ENCODE measurements at regions not wholly inside any gene's neighbourhood (a gene's known extent, or its start where the extent isn't known, plus 50 kb on each side); places are given as distances from the start of the nearest gene placed in this dataset.

DNA sequence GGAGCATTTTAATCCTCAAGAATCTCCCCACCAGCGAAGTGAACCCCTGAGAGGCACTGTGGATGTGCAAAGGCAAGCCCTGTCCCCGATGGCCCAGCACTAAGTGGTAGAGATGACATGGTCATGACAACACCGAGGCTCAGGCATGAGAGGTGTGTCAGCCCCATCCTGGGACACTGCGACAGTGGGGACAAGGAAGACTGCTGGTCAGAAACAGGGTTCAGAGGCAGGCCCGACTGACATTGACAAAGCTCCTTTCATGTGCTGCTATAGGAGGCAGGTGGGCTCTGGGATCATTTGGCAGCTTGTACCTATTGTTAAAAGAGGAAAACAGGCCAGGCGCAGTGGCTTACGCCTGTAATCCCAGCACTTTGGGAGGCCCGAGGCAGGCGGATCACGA, 54.3 kb upstream of the MYEOV start:
- Histone ChIP-seq H3K4me3 (ENCODE audit: low read length) (no peak overlapping the region), H4K20me1 (ENCODE audit: insufficient read depth, low read length) (no peaks in the 10 kb centered on the region), H3K27ac (ENCODE audit: low read length) (no peak overlapping the region), H3K79me2 (ENCODE audit: low read length) (no peaks in the 10 kb centered on the region), H3K4me1 (ENCODE audit: low read length) (peaks cover 16% of the 10 kb centered on the region), H2AFZ (ENCODE audit: low read depth, low read length) (no peak overlapping the region), H3K9me3 (ENCODE audit: insufficient read depth, low read length) (no peaks in the 10 kb centered on the region), H3K9ac (ENCODE audit: low read length) (no peak overlapping the region), H3K4me2 (ENCODE audit: low read length) (no peak overlapping the region), H3K27me3 (ENCODE audit: low read depth, low read length) (no peaks in the 10 kb centered on the region), H3K36me3 (replicated peaks; ENCODE audit: low read depth, low read length) (no peaks in the 10 kb centered on the region)
- TF ChIP-seq, protein P1, sequence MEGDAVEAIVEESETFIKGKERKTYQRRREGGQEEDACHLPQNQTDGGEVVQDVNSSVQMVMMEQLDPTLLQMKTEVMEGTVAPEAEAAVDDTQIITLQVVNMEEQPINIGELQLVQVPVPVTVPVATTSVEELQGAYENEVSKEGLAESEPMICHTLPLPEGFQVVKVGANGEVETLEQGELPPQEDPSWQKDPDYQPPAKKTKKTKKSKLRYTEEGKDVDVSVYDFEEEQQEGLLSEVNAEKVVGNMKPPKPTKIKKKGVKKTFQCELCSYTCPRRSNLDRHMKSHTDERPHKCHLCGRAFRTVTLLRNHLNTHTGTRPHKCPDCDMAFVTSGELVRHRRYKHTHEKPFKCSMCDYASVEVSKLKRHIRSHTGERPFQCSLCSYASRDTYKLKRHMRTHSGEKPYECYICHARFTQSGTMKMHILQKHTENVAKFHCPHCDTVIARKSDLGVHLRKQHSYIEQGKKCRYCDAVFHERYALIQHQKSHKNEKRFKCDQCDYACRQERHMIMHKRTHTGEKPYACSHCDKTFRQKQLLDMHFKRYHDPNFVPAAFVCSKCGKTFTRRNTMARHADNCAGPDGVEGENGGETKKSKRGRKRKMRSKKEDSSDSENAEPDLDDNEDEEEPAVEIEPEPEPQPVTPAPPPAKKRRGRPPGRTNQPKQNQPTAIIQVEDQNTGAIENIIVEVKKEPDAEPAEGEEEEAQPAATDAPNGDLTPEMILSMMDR (IDR thresholded peaks at IDR 0.05; ENCODE audit: low read depth, low read length) = no peak
- no peak for TF ChIP-seq EZH2phosphoT487 (IDR thresholded peaks at IDR 0.05; ENCODE audit: low read depth)

DNA sequence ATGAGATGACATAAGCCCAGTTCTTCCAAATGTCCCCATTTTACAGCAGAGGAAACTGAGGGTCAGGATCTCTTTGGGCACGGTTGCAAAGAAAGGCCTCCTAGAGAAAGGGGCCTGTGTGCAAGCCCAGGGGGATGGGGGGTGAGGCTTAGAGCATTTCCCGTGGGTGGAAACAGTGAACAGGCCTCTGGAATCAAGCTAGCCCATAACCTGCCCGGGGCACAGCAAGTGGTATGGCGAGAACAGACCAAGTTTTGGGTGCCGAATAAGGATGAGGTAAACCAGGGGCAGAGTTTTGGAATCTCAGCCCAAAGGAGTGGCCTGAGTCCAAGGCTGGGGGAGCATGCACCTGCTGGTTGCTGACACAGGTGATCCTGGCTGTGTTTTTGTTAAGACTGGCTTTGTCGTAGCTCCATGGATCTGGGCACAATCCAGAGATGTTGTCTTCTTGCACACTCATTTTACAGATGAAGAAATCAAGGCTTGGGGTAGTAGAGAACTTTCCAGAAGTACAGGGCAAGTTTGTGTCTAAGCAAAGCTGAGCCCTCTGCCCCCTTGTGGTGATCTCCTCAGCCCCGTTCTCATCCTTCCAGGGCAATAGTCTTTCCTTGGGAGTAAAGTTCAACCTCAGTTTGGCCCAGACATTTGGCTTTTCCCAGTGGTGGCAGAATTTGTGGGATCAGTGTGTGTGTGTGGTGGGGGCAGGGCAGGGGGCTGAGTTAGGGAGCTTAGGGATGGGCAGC, 53.5 kb upstream of the MYEOV start:
- H3K27me3 ChIP-seq (ENCODE audit: low read depth, low read length) = no peaks in the 10 kb centered on the region
- peaks cover 10% of the 10 kb centered on the region for H3K4me1 ChIP-seq (ENCODE audit: low read length)
- H3K9ac ChIP-seq (ENCODE audit: low read length) = no peak overlapping the region
- no peak overlapping the region for H3K4me2 ChIP-seq (ENCODE audit: low read length)
- no peak overlapping the region for H2AFZ ChIP-seq (ENCODE audit: low read depth, low read length)
- no peaks in the 10 kb centered on the region for H3K79me2 ChIP-seq (ENCODE audit: low read length)
- TF ChIP-seq, protein P1 (IDR thresholded peaks at IDR 0.05; ENCODE audit: low read depth, low read length) = peak; percentile 63
- no peak for TF ChIP-seq EZH2phosphoT487 (IDR thresholded peaks at IDR 0.05; ENCODE audit: low read depth)
- no peaks in the 10 kb centered on the region for H4K20me1 ChIP-seq (ENCODE audit: insufficient read depth, low read length)
- H3K9me3 ChIP-seq (ENCODE audit: insufficient read depth, low read length) = no peaks in the 10 kb centered on the region
- H3K36me3 ChIP-seq (replicated peaks; ENCODE audit: low read depth, low read length) = no peaks in the 10 kb centered on the region
- H3K27ac ChIP-seq (ENCODE audit: low read length) = no peak overlapping the region
- H3K4me3 ChIP-seq (ENCODE audit: low read length) = no peak overlapping the region

DNA sequence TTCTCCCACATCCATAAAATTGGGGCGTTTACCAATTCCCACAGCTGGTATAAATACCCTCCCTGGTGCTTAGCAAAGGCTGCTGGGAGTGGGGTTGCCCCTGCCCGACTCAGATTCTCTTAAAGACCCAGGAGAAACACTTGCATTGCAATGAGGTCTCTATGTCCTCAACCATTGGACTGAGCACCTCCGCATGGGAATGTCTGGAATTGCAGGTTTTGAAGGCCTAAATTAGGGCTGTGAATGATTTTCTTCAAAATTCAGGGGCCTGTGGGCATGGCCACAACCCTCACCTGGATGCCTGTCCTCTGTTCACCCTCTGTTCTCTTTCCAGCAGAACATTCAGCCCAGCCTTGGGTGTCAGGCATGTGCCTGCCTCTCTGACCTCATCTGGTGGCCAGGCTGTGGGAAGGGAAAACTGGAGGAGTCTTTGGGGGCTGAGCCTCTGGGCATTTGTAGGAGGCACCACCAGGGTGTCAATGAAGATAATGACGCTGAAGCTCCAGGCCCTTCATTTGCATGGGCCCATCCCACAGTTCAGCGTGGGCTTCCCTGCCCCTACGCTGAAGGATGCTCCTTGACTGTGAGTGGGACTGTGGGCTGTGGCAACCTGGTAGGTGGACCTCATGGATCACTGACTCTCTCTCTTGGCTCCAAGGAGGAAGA, 52.7 kb upstream of the MYEOV start:
- H3K4me3 ChIP-seq (ENCODE audit: low read length) = no peak overlapping the region
- no peaks in the 10 kb centered on the region for H4K20me1 ChIP-seq (ENCODE audit: insufficient read depth, low read length)
- H3K36me3 ChIP-seq (replicated peaks; ENCODE audit: low read depth, low read length) = no peaks in the 10 kb centered on the region
- H3K27ac ChIP-seq (ENCODE audit: low read length) = no peak overlapping the region
- H2AFZ ChIP-seq (ENCODE audit: low read depth, low read length) = no peak overlapping the region
- H3K9ac ChIP-seq (ENCODE audit: low read length) = no peak overlapping the region
- no peaks in the 10 kb centered on the region for H3K79me2 ChIP-seq (ENCODE audit: low read length)
- H3K4me2 ChIP-seq (ENCODE audit: low read length) = no peak overlapping the region
- TF ChIP-seq, protein P1 (IDR thresholded peaks at IDR 0.05; ENCODE audit: low read depth, low read length) = no peak
- TF ChIP-seq EZH2phosphoT487 (IDR thresholded peaks at IDR 0.05; ENCODE audit: low read depth) = no peak
- H3K9me3 ChIP-seq (ENCODE audit: insufficient read depth, low read length) = no peaks in the 10 kb centered on the region
- no peaks in the 10 kb centered on the region for H3K27me3 ChIP-seq (ENCODE audit: low read depth, low read length)
- peaks cover 10% of the 10 kb centered on the region for H3K4me1 ChIP-seq (ENCODE audit: low read length)

DNA sequence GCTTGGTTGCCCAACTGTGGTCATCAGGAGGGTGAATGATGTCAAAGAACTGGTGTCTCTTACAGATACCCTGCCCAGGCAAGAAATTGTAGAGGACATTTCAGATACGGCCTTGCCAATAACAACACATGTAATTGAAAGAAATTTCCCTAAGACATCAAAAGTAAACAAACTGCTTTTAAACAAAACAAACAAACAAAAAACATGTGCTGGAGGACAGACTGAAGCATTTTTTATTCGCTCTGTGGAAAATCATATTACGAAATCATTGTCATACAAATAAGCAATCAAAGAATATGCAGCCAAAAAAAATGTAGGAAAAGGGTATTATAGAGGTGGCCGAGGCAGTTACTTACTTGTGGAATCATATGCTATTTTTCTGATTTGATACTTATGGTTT, 52.1 kb upstream of the MYEOV start:
- H3K27ac ChIP-seq (ENCODE audit: low read length) = peak overlapping the region; percentile 10; the same call in 1 of the 2 replicates
- H3K4me2 ChIP-seq (ENCODE audit: low read length) = peak overlapping the region; percentile 22; the same call in 1 of the 2 replicates
- peak overlapping the region; percentile 92 for H2AFZ ChIP-seq (ENCODE audit: low read depth, low read length)

More for the DNA sequence above, 52.1 kb upstream of the MYEOV start:
- H4K20me1 ChIP-seq (ENCODE audit: insufficient read depth, low read length) = no peaks in the 10 kb centered on the region
- no peaks in the 10 kb centered on the region for H3K79me2 ChIP-seq (ENCODE audit: low read length)
- no peaks in the 10 kb centered on the region for H3K9me3 ChIP-seq (ENCODE audit: insufficient read depth, low read length)
- no peaks in the 10 kb centered on the region for H3K36me3 ChIP-seq (replicated peaks; ENCODE audit: low read depth, low read length)
- H3K4me3 ChIP-seq (ENCODE audit: low read length) = no peak overlapping the region
- H3K27me3 ChIP-seq (ENCODE audit: low read depth, low read length) = no peaks in the 10 kb centered on the region
- TF ChIP-seq EZH2phosphoT487 (IDR thresholded peaks at IDR 0.05; ENCODE audit: low read depth) = no peak
- TF ChIP-seq, protein P1 (IDR thresholded peaks at IDR 0.05; ENCODE audit: low read depth, low read length) = no peak
- H3K4me1 ChIP-seq (ENCODE audit: low read length) = peaks cover 10% of the 10 kb centered on the region
- H3K9ac ChIP-seq (ENCODE audit: low read length) = 0 out of 2 replicates have a peak overlapping the region, but pooled peaks have one; percentile 6
